HepG2 (cell line): ENCODE measurements at regions not wholly inside any gene's neighbourhood (a gene's known extent, or its start where the extent isn't known, plus 50 kb on each side); places are given as distances from the start of the nearest gene placed in this dataset.
"Not testable (repeated sequence)": the region's sequence is repeated elsewhere in the genome, so short reads cannot be mapped to it uniquely, and the experiment has no call there.

Experiments
- ATAC-seq: fragments of 200-7000 bp; cut with Tn5 transposase; 3 replicates; pipeline ENCODE4 v1.9.1; 2020; ENCODE audit warnings: mild to moderate bottlenecking, moderate library complexity
- BruUV-seq: library from RNA; stranded (reverse); fragments of 400-500 nt; replicated peaks from 2 replicates; lab custom pipeline; 2021; lab: Mats Ljungman, UMichigan
- CTCF ChIA-PET: fragments of 300-600 bp; formaldehyde crosslinking; extraction: SDS; loops from one replicate; lab custom pipeline; 2021; ENCODE audit warnings: low total read pairs, inconsistent platforms, low intra/inter-chr PET ratio; lab: Yijun Ruan, JAX
- POLR2A ChIA-PET: fragments of 350-600 bp; sonication (Branson Sonifier 250); formaldehyde crosslinking; loops from one replicate; lab custom pipeline; 2020; ENCODE audit warnings: antibody characterized with exemption, inconsistent platforms; lab: Yijun Ruan, JAX
- DNase-seq: peaks from one replicate; pipeline ENCODE4 v3.0.0-alpha.2; 2015; ENCODE audit warnings: low spot score
- FAIRE-seq: peaks from 3 replicates; lab custom pipeline; 2011; peaks lifted over from hg19 to GRCh38; lab: Jason Lieb, UNC
- H2AFZ ChIP-seq: one replicate; pipeline ENCODE4 v1.6.1; 2011; ENCODE audit warnings: low read length, inconsistent platforms
- H3K27ac ChIP-seq: fragments of 300-600 bp; 3 replicates; pipeline ENCODE4 v1.8.0; 2011; ENCODE audit warnings: mixed run types, mild to moderate bottlenecking, mixed read lengths, low read length, inconsistent platforms; ENCODE audit not compliant: insufficient read depth; ENCODE audit errors: extremely low read length
- H3K27me3 ChIP-seq, 2 experiments: fragments of 200-600 bp in 1 of 2; 2 replicates in 1 of 2; 3 replicates in 1 of 2; pipeline versions ENCODE4 v1.6.0 to v1.8.0; 2011; ENCODE audit warnings: low read length in 2 of 2, mild to moderate bottlenecking in 2 of 2, moderate library complexity in 2 of 2, inconsistent platforms in 1 of 2; ENCODE audit not compliant: insufficient read depth in 2 of 2, control insufficient read depth in 1 of 2
- H3K36me3 ChIP-seq, 2 experiments: fragments of 200-600 bp in 1 of 2; replicated peaks in 1 of 2; 2 replicates in 1 of 2; 3 replicates in 1 of 2; pipeline versions ENCODE4 v1.5.1 to v1.8.0; 2011; ENCODE audit warnings: low read length in 2 of 2, inconsistent platforms in 1 of 2; ENCODE audit not compliant: insufficient read depth in 2 of 2, control insufficient read depth in 1 of 2
- H3K4me1 ChIP-seq: 2 replicates; pipeline ENCODE4 v1.5.1; 2012; ENCODE audit warnings: low read length, inconsistent platforms; ENCODE audit not compliant: insufficient read depth
- H3K4me2 ChIP-seq: 2 replicates; pipeline ENCODE4 v1.6.0; 2011; ENCODE audit warnings: low read depth, low read length, inconsistent platforms
- H3K4me3 ChIP-seq, 3 experiments: fragments of 200-600 bp in 1 of 3; sonication (generic), shearing (Covaris generic) in 1 of 3; replicated peaks in 1 of 3; 2 replicates each; pipeline ENCODE4 v1.5.1; 2011 to 2016; ENCODE audit warnings: low read length in 3 of 3, inconsistent platforms in 2 of 3, low read depth in 2 of 3, mild to moderate bottlenecking in 2 of 3, control low read depth in 1 of 3, mixed read lengths in 1 of 3; ENCODE audit not compliant: insufficient read depth in 1 of 3
- H3K79me2 ChIP-seq: one replicate; pipeline ENCODE4 v1.6.1; 2011; ENCODE audit warnings: low read length, inconsistent platforms; ENCODE audit not compliant: insufficient read depth
- H3K9ac ChIP-seq: 2 replicates; pipeline ENCODE4 v1.6.0; 2011; ENCODE audit warnings: mild to moderate bottlenecking, low read depth, low read length, inconsistent platforms; ENCODE audit not compliant: insufficient read depth
- H3K9me3 ChIP-seq: 2 replicates; pipeline ENCODE4 v1.5.1; 2012; ENCODE audit warnings: mild to moderate bottlenecking, low read length
- H4K20me1 ChIP-seq: 2 replicates; pipeline ENCODE4 v1.6.0; 2011; ENCODE audit warnings: inconsistent platforms, mild to moderate bottlenecking, low read length, moderate library complexity; ENCODE audit not compliant: insufficient read depth
- FOXP1 ChIP-seq, 2 experiments: fragments of 450-650 bp in 1 of 2; IDR thresholded peaks; 2 replicates each; pipeline ENCODE4 v1.6.1; 2017 to 2018; ENCODE audit warnings: antibody characterized with exemption in 1 of 2
- MNT ChIP-seq: fragments of 450-650 bp; IDR thresholded peaks from 2 replicates; pipeline ENCODE4 v1.6.1; 2016
- THAP7 ChIP-seq: sonication (generic); formaldehyde crosslinking; IDR thresholded peaks from 2 replicates; pipeline ENCODE4 v1.8.1; 2023; ENCODE audit warnings: mild to moderate bottlenecking, missing genetic modification reagents
- ZNF883 ChIP-seq: sonication (generic); formaldehyde crosslinking; IDR thresholded peaks from 2 replicates; pipeline ENCODE4 v1.5.1; 2020; ENCODE audit warnings: mild to moderate bottlenecking, missing genetic modification reagents; ENCODE audit errors: not compliant biosample characterization
- WGBS: methylation state at CpG from one replicate; pipeline ENCODE4 v1.1.6; 2017; ENCODE audit warnings: low lambda C conversion rate; 5-methylcytosine and 5-hydroxymethylcytosine counted together
- in situ Hi-C: cut with HindIII; loops from 2 replicates; pipeline ENCODE4 v1.10.0; 2017; ENCODE audit warnings: low pct_unique_long_range_greater_than_20kb; ENCODE audit not compliant: extremely low pct_ligation_motif_present
- intact Hi-C: fragments of 100-400 bp; cut with micrococcal nuclease; formaldehyde crosslinking; loops from one replicate; pipeline ENCODE4 v1.10.0; 2022; ENCODE audit not compliant: unreplicated experiment
- TF ChIP-seq, protein P1 (sequence below): sonication (generic); formaldehyde crosslinking; IDR thresholded peaks from 2 replicates; pipeline ENCODE4 v1.4.0; 2020; ENCODE audit warnings: missing genetic modification reagents

DNA sequence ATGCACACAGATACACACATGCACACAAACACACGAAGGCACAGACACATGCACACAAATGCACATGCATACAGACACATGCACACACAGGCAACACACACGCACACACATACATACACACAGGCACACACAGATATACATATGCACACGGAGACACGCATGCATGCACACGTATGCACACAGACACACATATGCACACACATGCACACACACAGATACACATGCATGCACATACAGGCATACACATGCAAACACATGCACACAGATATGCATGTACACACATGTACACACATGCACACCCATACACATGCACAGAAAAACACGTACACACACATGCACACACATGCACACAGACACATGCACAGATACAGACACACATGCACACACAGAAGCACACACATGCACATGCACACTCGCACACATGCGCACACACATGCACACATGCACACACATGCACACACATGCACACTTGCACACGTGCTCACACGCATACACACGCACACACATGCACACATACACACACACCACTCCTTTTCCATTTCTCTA lies 70.8 kb upstream of the ALDH3B2 start:
- H3K4me1 ChIP-seq, result no peaks in the 10 kb centered on the region
- no peak overlapping the region for H3K4me2 ChIP-seq
- ATAC-seq, result no peak
- no peaks in the 10 kb centered on the region for H3K9me3 ChIP-seq
- H3K27me3 ChIP-seq, result no peaks in the 10 kb centered on the region
- BruUV-seq, result no TSS peak
- H3K36me3 ChIP-seq, result no peaks in the 10 kb centered on the region
- in situ Hi-C loops (no loop called here), intact Hi-C loops (no loop called here)
- POLR2A ChIA-PET, result no interaction called here
- H2AFZ ChIP-seq, result no peak overlapping the region
- CTCF ChIA-PET, result no interaction called here
- H3K79me2 ChIP-seq, result no peaks in the 10 kb centered on the region
- no peak overlapping the region for H3K9ac ChIP-seq
- no peak overlapping the region for H3K4me3 ChIP-seq
- H3K27ac ChIP-seq, result no peak overlapping the region
- H4K20me1 ChIP-seq, result no peaks in the 10 kb centered on the region
- WGBS, result 74% methylated on average over 11 of the region's 11 CpGs
- no peak for DNase-seq
- no peak for FAIRE-seq
- TF ChIP-seq, protein P1, sequence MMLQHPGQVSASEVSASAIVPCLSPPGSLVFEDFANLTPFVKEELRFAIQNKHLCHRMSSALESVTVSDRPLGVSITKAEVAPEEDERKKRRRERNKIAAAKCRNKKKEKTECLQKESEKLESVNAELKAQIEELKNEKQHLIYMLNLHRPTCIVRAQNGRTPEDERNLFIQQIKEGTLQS (CRISPR knock-in tag), result no peak
- TF ChIP-seq THAP7, result no peak
- 0 out of 2 replicates have a peak, but pooled peaks have one; percentile 5 for TF ChIP-seq FOXP1 (IDR thresholded peaks at IDR 0.05)
- TF ChIP-seq FOXP1 (CRISPR knock-in tag; IDR thresholded peaks at IDR 0.05), result no peak
- peak; percentile 99 for TF ChIP-seq MNT
- TF ChIP-seq ZNF883, result no peak

DNA sequence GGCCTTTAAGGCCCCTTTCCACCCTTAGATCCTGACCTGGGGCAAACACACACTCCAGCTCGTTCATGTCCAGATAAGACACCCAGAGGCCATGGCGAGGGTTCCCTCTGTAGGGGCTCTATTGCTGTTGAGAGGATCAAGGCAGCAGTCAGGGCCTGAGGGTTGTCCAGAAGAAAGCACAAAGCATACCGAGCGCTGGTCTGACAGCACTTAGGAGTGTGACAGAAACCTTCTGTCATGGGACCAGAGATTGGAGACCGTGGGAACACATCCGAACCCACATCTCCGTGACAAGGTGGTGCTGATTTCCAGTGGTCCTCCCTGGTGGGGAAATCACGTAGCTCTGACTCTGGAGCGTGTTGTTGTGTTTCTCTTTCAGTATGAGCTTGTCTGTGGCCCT lies 69.8 kb upstream of the ALDH3B2 start:
- H3K79me2 ChIP-seq, BruUV-seq, H3K27ac ChIP-seq, H3K4me3 ChIP-seq, H3K9ac ChIP-seq, in situ Hi-C loops, H4K20me1 ChIP-seq, H3K4me2 ChIP-seq, FAIRE-seq, H3K9me3 ChIP-seq, H3K36me3 ChIP-seq, DNase-seq, CTCF ChIA-PET, H2AFZ ChIP-seq, H3K4me1 ChIP-seq, ATAC-seq, intact Hi-C loops, H3K27me3 ChIP-seq, POLR2A ChIA-PET: not testable (repeated sequence)
- 65% methylated on average over 7 of the region's 9 CpGs for WGBS

- ATAC-seq, H3K4me1 ChIP-seq, intact Hi-C loops, POLR2A ChIA-PET, H3K36me3 ChIP-seq, H3K9me3 ChIP-seq, H3K79me2 ChIP-seq, H3K9ac ChIP-seq, H4K20me1 ChIP-seq, H3K27ac ChIP-seq, FAIRE-seq, DNase-seq, H3K27me3 ChIP-seq, H2AFZ ChIP-seq, BruUV-seq, CTCF ChIA-PET, H3K4me2 ChIP-seq, in situ Hi-C loops, H3K4me3 ChIP-seq: not testable (repeated sequence)
- WGBS, result 61% methylated on average over 13 of the region's 14 CpGs
Measured at GRCh38 chr11:67738231-67738630, 63.8 kb upstream of the ALDH3B2 start.
